MCF 10A (cell line): ENCODE measurements at regions not wholly inside any gene's neighbourhood (a gene's known extent, or its start where the extent isn't known, plus 50 kb on each side); places are given as distances from the start of the nearest gene placed in this dataset.

Experiments
- BruUV-seq: library from RNA; stranded (reverse); fragments of 400-500 nt; replicated peaks from 2 replicates; lab custom pipeline; 2021; lab: Mats Ljungman, UMichigan
- CTCF ChIA-PET: fragments of 300-600 bp; sonication (Branson Sonifier 250); formaldehyde crosslinking; extraction: SDS; loops from one replicate; lab custom pipeline; 2021; ENCODE audit warnings: antibody characterized with exemption, inconsistent platforms; lab: Yijun Ruan, JAX
- POLR2A ChIA-PET: fragments of 300-600, 350-650 bp; sonication (Branson Sonifier 250); formaldehyde crosslinking; extraction: SDS; loops from one replicate; lab custom pipeline; 2020; ENCODE audit warnings: antibody characterized with exemption, inconsistent platforms; lab: Yijun Ruan, JAX
- DNase-seq: peaks from one replicate; pipeline ENCODE4 v3.0.0-alpha.2; 2018; ENCODE audit not compliant: unreplicated experiment
- H3K27ac Mint-ChIP-seq: one replicate; pipeline ENCODE4 v1.8.0; 2022; ENCODE audit warnings: mild to moderate bottlenecking, low read depth, mixed read lengths; ENCODE audit not compliant: unreplicated experiment
- H3K27me3 Mint-ChIP-seq: one replicate; pipeline ENCODE4 v1.8.0; 2022; ENCODE audit warnings: mixed read lengths; ENCODE audit not compliant: insufficient read depth, unreplicated experiment
- H3K36me3 Mint-ChIP-seq: one replicate; pipeline ENCODE4 v1.8.0; 2022; ENCODE audit warnings: mild to moderate bottlenecking, moderate library complexity, mixed read lengths; ENCODE audit not compliant: insufficient read depth, unreplicated experiment
- H3K4me1 Mint-ChIP-seq: one replicate; pipeline ENCODE4 v1.8.0; 2022; ENCODE audit warnings: mixed read lengths; ENCODE audit not compliant: insufficient read depth, unreplicated experiment
- H3K4me3 Mint-ChIP-seq: one replicate; pipeline ENCODE4 v1.8.0; 2022; ENCODE audit warnings: mild to moderate bottlenecking, moderate library complexity, mixed read lengths; ENCODE audit not compliant: unreplicated experiment
- H3K9me3 Mint-ChIP-seq: one replicate; pipeline ENCODE4 v1.8.0; 2022; ENCODE audit warnings: mixed read lengths; ENCODE audit not compliant: unreplicated experiment
- CTCF ChIP-seq: fragments of 200-600 bp; IDR thresholded peaks from one replicate; pipeline ENCODE4 v1.8.0; 2022; ENCODE audit warnings: antibody characterized with exemption, mild to moderate bottlenecking; ENCODE audit not compliant: unreplicated experiment
- intact Hi-C: fragments of 100-400 bp; cut with micrococcal nuclease; formaldehyde crosslinking; loops from 2 replicates; pipeline ENCODE4 v1.14.1; 2022

- no TSS peak for BruUV-seq
- Mint-ChIP-seq H3K27ac (no peak overlapping the region), H3K36me3 (no peaks in the 10 kb centered on the region), H3K9me3 (no peaks in the 10 kb centered on the region), H3K4me3 (no peak overlapping the region), H3K4me1 (no peaks in the 10 kb centered on the region), H3K27me3 (no peaks in the 10 kb centered on the region)
- no peak for DNase-seq
- no peak for TF ChIP-seq CTCF
- ChIA-PET CTCF (interaction anchor here (0.6 to 1.0 kb wide), 5 partner anchors 9 to 902 kb away, joined by 3 to 4 read pairs (median 3); no protein-coding TSS in a partner anchor), POLR2A (no interaction called here)
- intact Hi-C loops: no loop called here
These were observed 188.0 kb upstream of the ADGRB3 start for GRCh38 chr6:68447112-68447511.

GRCh38 chr6:68445926-68446325 is 189.2 kb upstream of the ADGRB3 start:
- no peaks in the 10 kb centered on the region for H3K27me3 Mint-ChIP-seq
- no peaks in the 10 kb centered on the region for H3K4me1 Mint-ChIP-seq
- ChIA-PET CTCF (no interaction called here), POLR2A (no interaction called here)
- H3K27ac Mint-ChIP-seq: no peak overlapping the region
- no TSS peak for BruUV-seq
- TF ChIP-seq CTCF: no peak
- no peaks in the 10 kb centered on the region for H3K9me3 Mint-ChIP-seq
- no peak overlapping the region for H3K4me3 Mint-ChIP-seq
- H3K36me3 Mint-ChIP-seq: no peaks in the 10 kb centered on the region
- no peak for DNase-seq
- intact Hi-C loops: no loop called here

GRCh38 chr6:68443704-68444103 is 191.4 kb upstream of the ADGRB3 start:
- ChIA-PET POLR2A (no interaction called here), CTCF (no interaction called here)
- TF ChIP-seq CTCF: peak; percentile 12
- no peaks in the 10 kb centered on the region for H3K4me1 Mint-ChIP-seq
- H3K27ac Mint-ChIP-seq: no peak overlapping the region
- no peak overlapping the region for H3K4me3 Mint-ChIP-seq
- no peaks in the 10 kb centered on the region for H3K36me3 Mint-ChIP-seq
- no peaks in the 10 kb centered on the region for H3K27me3 Mint-ChIP-seq
- no TSS peak for BruUV-seq
- intact Hi-C loops: no loop called here
- DNase-seq: no peak
- no peaks in the 10 kb centered on the region for H3K9me3 Mint-ChIP-seq

- Mint-ChIP-seq H3K4me1 (peaks cover 6% of the 10 kb centered on the region), H3K4me3 (no peak overlapping the region), H3K9me3 (no peaks in the 10 kb centered on the region), H3K36me3 (no peaks in the 10 kb centered on the region), H3K27ac (no peak overlapping the region), H3K27me3 (no peaks in the 10 kb centered on the region)
- no peak for TF ChIP-seq CTCF
- CTCF ChIA-PET: no interaction called here
- peak; percentile 15 for DNase-seq
- BruUV-seq: no TSS peak
- POLR2A ChIA-PET: no interaction called here
- intact Hi-C loops: no loop called here
These were observed 207.5 kb upstream of the ADGRB3 start for GRCh38 chr6:68427630-68428029.
